Mesendoderm (in vitro differentiated cells): ENCODE measurements at regions not wholly inside any gene's neighbourhood (a gene's known extent, or its start where the extent isn't known, plus 50 kb on each side); places are given as distances from the start of the nearest gene placed in this dataset.

Experiments
- DNase-seq: peaks from one replicate; pipeline ENCODE4 v3.0.0; 2013
- H2AK5ac ChIP-seq: 2 replicates; pipeline ENCODE4 v1.6.1; 2013; ENCODE audit warnings: low read length, inconsistent platforms
- H2BK120ac ChIP-seq: 2 replicates; pipeline ENCODE4 v1.6.1; 2013; ENCODE audit warnings: low read depth, mild to moderate bottlenecking, low read length, moderate library complexity, mixed read lengths
- H2BK15ac ChIP-seq: replicated peaks from 2 replicates; pipeline ENCODE4 v1.6.1; 2013; ENCODE audit warnings: low read depth, mild to moderate bottlenecking, moderate library complexity
- H2BK5ac ChIP-seq: 2 replicates; pipeline ENCODE4 v1.6.1; 2013; ENCODE audit warnings: low read length, inconsistent platforms
- H3K18ac ChIP-seq: 2 replicates; pipeline ENCODE4 v1.6.1; 2013; ENCODE audit warnings: mild to moderate bottlenecking, low read length, mixed read lengths
- H3K23ac ChIP-seq: one replicate; pipeline ENCODE4 v1.6.1; 2013; ENCODE audit warnings: low read length
- H3K27ac ChIP-seq: 2 replicates; pipeline ENCODE4 v1.5.1; 2013; ENCODE audit warnings: low read depth, mild to moderate bottlenecking, inconsistent platforms, low read length, moderate library complexity
- H3K27me3 ChIP-seq: 2 replicates; pipeline ENCODE4 v1.6.1; 2013; ENCODE audit warnings: low read length, control low read depth, mild to moderate bottlenecking, inconsistent platforms; ENCODE audit not compliant: insufficient read depth, poor library complexity
- H3K36me3 ChIP-seq: 2 replicates; pipeline ENCODE4 v1.6.1; 2013; ENCODE audit warnings: low read length, inconsistent platforms; ENCODE audit not compliant: control insufficient read depth, insufficient read depth
- H3K4ac ChIP-seq: one replicate; pipeline ENCODE4 v1.6.1; 2013; ENCODE audit warnings: low read depth, mild to moderate bottlenecking, low read length, moderate library complexity
- H3K4me1 ChIP-seq: 2 replicates; pipeline ENCODE4 v1.6.1; 2013; ENCODE audit warnings: low read depth, low read length, inconsistent platforms; ENCODE audit not compliant: control insufficient read depth
- H3K4me2 ChIP-seq: 2 replicates; pipeline ENCODE4 v1.6.1; 2013; ENCODE audit warnings: low read length
- H3K4me3 ChIP-seq: 2 replicates; pipeline ENCODE4 v1.5.1; 2013; ENCODE audit warnings: mild to moderate bottlenecking, low read length
- H3K56ac ChIP-seq: one replicate; pipeline ENCODE4 v1.6.1; 2013; ENCODE audit warnings: low read length
- H3K79me1 ChIP-seq: 2 replicates; pipeline ENCODE4 v1.6.1; 2013; ENCODE audit warnings: low read length, inconsistent platforms
- H3K79me2 ChIP-seq: 2 replicates; pipeline ENCODE4 v1.6.1; 2013; ENCODE audit warnings: mild to moderate bottlenecking, low read length; ENCODE audit not compliant: control insufficient read depth, insufficient read depth
- H3K9ac ChIP-seq: 2 replicates; pipeline ENCODE4 v1.6.1; 2013; ENCODE audit warnings: low read length, inconsistent platforms
- H4K5ac ChIP-seq: one replicate; pipeline ENCODE4 v1.6.1; 2013; ENCODE audit warnings: low read length
- H4K8ac ChIP-seq: one replicate; pipeline ENCODE4 v1.6.1; 2013; ENCODE audit warnings: low read depth, mild to moderate bottlenecking, control low read depth, low read length, moderate library complexity
- WGBS: extraction: QIAGEN DNeasy Blood & Tissue Kit; methylation state at CpG from one replicate; pipeline ENCODE4 v1.1.7; 2013; ENCODE audit warnings: low lambda C conversion rate, missing lambda C conversion rate; ENCODE audit not compliant: insufficient coverage; ENCODE audit errors: extremely low coverage; 5-methylcytosine and 5-hydroxymethylcytosine counted together

GRCh38 chr6:164398647-164399046, 910.8 kb downstream of the C6orf118 start:
- Histone ChIP-seq H2BK120ac (no peak overlapping the region), H3K79me1 (no peaks in the 10 kb centered on the region), H3K4me3 (no peak overlapping the region), H3K4me1 (no peaks in the 10 kb centered on the region), H3K4me2 (no peak overlapping the region), H3K18ac (no peak overlapping the region), H3K27ac (no peak overlapping the region), H3K9ac (no peak overlapping the region), H2AK5ac (no peak overlapping the region), H4K5ac (no peak overlapping the region), H3K36me3 (no peaks in the 10 kb centered on the region), H3K27me3 (no peaks in the 10 kb centered on the region), H3K56ac (no peak overlapping the region), H3K23ac (no peak overlapping the region), H4K8ac (no peak overlapping the region), H2BK5ac (no peak overlapping the region), H3K4ac (no peak overlapping the region), H2BK15ac (no peak overlapping the region), H3K79me2 (no peaks in the 10 kb centered on the region)
- no CpG with 5 or more reads among the region's 1 CpG for WGBS
- DNase-seq = no peak

GRCh38 chr6:164396071-164397047, 913.0 kb downstream of the C6orf118 start:
- no peaks in the 10 kb centered on the region for H3K27me3 ChIP-seq
- no peak overlapping the region for H2BK120ac ChIP-seq
- no peak overlapping the region for H4K5ac ChIP-seq
- no peaks in the 10 kb centered on the region for H3K79me1 ChIP-seq
- no peak overlapping the region for H3K4ac ChIP-seq
- no peak overlapping the region for H2BK15ac ChIP-seq
- H3K79me2 ChIP-seq = no peaks in the 10 kb centered on the region
- H3K9ac ChIP-seq = no peak overlapping the region
- H3K56ac ChIP-seq = no peak overlapping the region
- H2AK5ac ChIP-seq = no peak overlapping the region
- no CpG with 5 or more reads among the region's 9 CpGs for WGBS
- H4K8ac ChIP-seq = no peak overlapping the region
- no peak overlapping the region for H3K23ac ChIP-seq
- no peak overlapping the region for H2BK5ac ChIP-seq
- H3K27ac ChIP-seq = no peak overlapping the region
- no peaks in the 10 kb centered on the region for H3K36me3 ChIP-seq
- DNase-seq = no peak
- no peak overlapping the region for H3K4me3 ChIP-seq
- no peaks in the 10 kb centered on the region for H3K4me1 ChIP-seq
- H3K4me2 ChIP-seq = no peak overlapping the region
- H3K18ac ChIP-seq = no peak overlapping the region

GRCh38 chr6:164379795-164380194, 929.6 kb downstream of the C6orf118 start:
- no peak overlapping the region for H3K4me2 ChIP-seq
- no peak overlapping the region for H2BK5ac ChIP-seq
- H3K79me1 ChIP-seq = no peaks in the 10 kb centered on the region
- H3K36me3 ChIP-seq = no peaks in the 10 kb centered on the region
- no CpG with 5 or more reads among the region's 1 CpG for WGBS
- H2AK5ac ChIP-seq = no peak overlapping the region
- H3K27ac ChIP-seq = no peak overlapping the region
- H3K4me1 ChIP-seq = no peaks in the 10 kb centered on the region
- no peaks in the 10 kb centered on the region for H3K27me3 ChIP-seq
- H3K9ac ChIP-seq = no peak overlapping the region
- H4K8ac ChIP-seq = no peak overlapping the region
- H4K5ac ChIP-seq = no peak overlapping the region
- no peaks in the 10 kb centered on the region for H3K79me2 ChIP-seq
- no peak overlapping the region for H3K23ac ChIP-seq
- no peak for DNase-seq
- no peak overlapping the region for H3K4me3 ChIP-seq
- no peak overlapping the region for H3K4ac ChIP-seq
- H2BK15ac ChIP-seq = no peak overlapping the region
- no peak overlapping the region for H3K56ac ChIP-seq
- H3K18ac ChIP-seq = no peak overlapping the region
- H2BK120ac ChIP-seq = no peak overlapping the region

- Histone ChIP-seq H4K5ac (no peak overlapping the region), H3K27ac (no peak overlapping the region), H2BK15ac (no peak overlapping the region), H3K36me3 (no peaks in the 10 kb centered on the region), H2BK120ac (no peak overlapping the region), H3K27me3 (no peaks in the 10 kb centered on the region), H4K8ac (no peak overlapping the region), H3K56ac (no peak overlapping the region), H3K79me1 (no peaks in the 10 kb centered on the region), H3K79me2 (no peaks in the 10 kb centered on the region), H3K9ac (no peak overlapping the region), H3K4ac (no peak overlapping the region), H3K23ac (no peak overlapping the region), H3K4me1 (no peaks in the 10 kb centered on the region), H3K4me3 (no peak overlapping the region), H2AK5ac (no peak overlapping the region), H3K18ac (no peak overlapping the region), H2BK5ac (no peak overlapping the region), H3K4me2 (no peak overlapping the region)
- DNase-seq = no peak
- no CpG with 5 or more reads among the region's 2 CpGs for WGBS
These were observed 931.1 kb downstream of the C6orf118 start for GRCh38 chr6:164378330-164378729.

GRCh38 chr6:164377348-164377918, 932.0 kb downstream of the C6orf118 start:
- no peak overlapping the region for H3K56ac ChIP-seq
- no peak overlapping the region for H2BK120ac ChIP-seq
- no peak overlapping the region for H2BK15ac ChIP-seq
- H3K79me1 ChIP-seq = no peaks in the 10 kb centered on the region
- no peaks in the 10 kb centered on the region for H3K79me2 ChIP-seq
- H3K23ac ChIP-seq = no peak overlapping the region
- no CpG with 5 or more reads among the region's 6 CpGs for WGBS
- no peak overlapping the region for H3K4ac ChIP-seq
- no peaks in the 10 kb centered on the region for H3K27me3 ChIP-seq
- no peak overlapping the region for H4K5ac ChIP-seq
- H3K27ac ChIP-seq = no peak overlapping the region
- H3K36me3 ChIP-seq = no peaks in the 10 kb centered on the region
- no peak overlapping the region for H4K8ac ChIP-seq
- DNase-seq = no peak
- H3K4me1 ChIP-seq = no peaks in the 10 kb centered on the region
- no peak overlapping the region for H2BK5ac ChIP-seq
- H2AK5ac ChIP-seq = no peak overlapping the region
- H3K4me2 ChIP-seq = no peak overlapping the region
- H3K18ac ChIP-seq = no peak overlapping the region
- no peak overlapping the region for H3K9ac ChIP-seq
- H3K4me3 ChIP-seq = no peak overlapping the region
